Retinal pigment epithelial cell (primary cell): ENCODE measurements at regions not wholly inside any gene's neighbourhood (a gene's known extent, or its start where the extent isn't known, plus 50 kb on each side); places are given as distances from the start of the nearest gene placed in this dataset.

ENCODE experiments used
- DNase-seq: peaks from one replicate; pipeline ENCODE4 v3.0.0-alpha.2; 2010; ENCODE audit warnings: low read depth
- H3K4me3 ChIP-seq: 2 replicates; pipeline ENCODE4 v1.5.1; 2011; ENCODE audit warnings: mild to moderate bottlenecking, low read length, control low read depth, moderate library complexity
- CTCF ChIP-seq: conservative IDR thresholded peaks from 2 replicates; pipeline ENCODE4 v1.5.1; 2011; ENCODE audit warnings: low read depth, low read length, control low read depth, inconsistent platforms

GRCh38 chr16:26668026-26668425, 398.7 kb upstream of the C16orf82 start:
- no peak overlapping the region for H3K4me3 ChIP-seq
- DNase-seq: no peak
- TF ChIP-seq CTCF: no peak

- H3K4me3 ChIP-seq: no peak overlapping the region
- no peak for TF ChIP-seq CTCF
- no peak for DNase-seq
Observed at GRCh38 chr16:26672206-26672605, 394.5 kb upstream of the C16orf82 start.

- DNase-seq: no peak
- no peak for TF ChIP-seq CTCF
- H3K4me3 ChIP-seq: no peak overlapping the region
Observed at GRCh38 chr16:26673011-26673410, 393.7 kb upstream of the C16orf82 start.

GRCh38 chr16:26680671-26681070, 386.1 kb upstream of the C16orf82 start:
- no peak overlapping the region for H3K4me3 ChIP-seq
- no peak for TF ChIP-seq CTCF
- DNase-seq: no peak

- H3K4me3 ChIP-seq: no peak overlapping the region
- DNase-seq: no peak
- no peak for TF ChIP-seq CTCF
Observed at GRCh38 chr16:26688105-26688504, 378.6 kb upstream of the C16orf82 start.

GRCh38 chr16:26688699-26689098, 378.0 kb upstream of the C16orf82 start:
- TF ChIP-seq CTCF: no peak
- H3K4me3 ChIP-seq: no peak overlapping the region

GRCh38 chr16:26692658-26693057, 374.1 kb upstream of the C16orf82 start:
- no peak for DNase-seq
- H3K4me3 ChIP-seq: no peak overlapping the region
- TF ChIP-seq CTCF: no peak

More at GRCh38 chr16:26688699-26689098, 378.0 kb upstream of the C16orf82 start:
- DNase-seq: no peak
